ENCODE measurements at regions not wholly inside any gene's neighbourhood (a gene's known extent, or its start where the extent isn't known, plus 50 kb on each side); places are given as distances from the start of the nearest gene placed in this dataset.

GRCh38 chr17:419073-419735, 66.6 kb upstream of the RPH3AL start:
- no peak overlapping the region for H3K27ac ChIP-seq
- no peak for TF ChIP-seq CTCF (IDR thresholded peaks at IDR 0.05)
- no peak overlapping the region for H3K4me3 ChIP-seq
- no peak for DNase-seq (ENCODE audit: low spot score)

GRCh38 chr17:418421-418751, 65.8 kb upstream of the RPH3AL start:
- no peak overlapping the region for H3K27ac ChIP-seq
- no peak overlapping the region for H3K4me3 ChIP-seq
- TF ChIP-seq CTCF (IDR thresholded peaks at IDR 0.05): no peak
- DNase-seq (ENCODE audit: low spot score): no peak

GRCh38 chr17:417691-418420, 65.2 kb upstream of the RPH3AL start:
- no peak overlapping the region for H3K27ac ChIP-seq
- no peak for DNase-seq (ENCODE audit: low spot score)
- H3K4me3 ChIP-seq: no peak overlapping the region
- TF ChIP-seq CTCF (IDR thresholded peaks at IDR 0.05): no peak

GRCh38 chr17:416293-417206, 63.9 kb upstream of the RPH3AL start:
- no peak for TF ChIP-seq CTCF (IDR thresholded peaks at IDR 0.05)
- DNase-seq (ENCODE audit: low spot score): no peak
- Histone ChIP-seq H3K27ac (no peak overlapping the region), H3K4me3 (no peak overlapping the region)

GRCh38 chr17:413706-414380, 61.2 kb upstream of the RPH3AL start:
- Histone ChIP-seq H3K4me3 (no peak overlapping the region), H3K27ac (no peak overlapping the region)
- no peak for TF ChIP-seq CTCF (IDR thresholded peaks at IDR 0.05)
- no peak for DNase-seq (ENCODE audit: low spot score)

- H3K4me3 ChIP-seq: no peak overlapping the region
- H3K27ac ChIP-seq: no peak overlapping the region
- DNase-seq (ENCODE audit: low spot score): no peak
- TF ChIP-seq CTCF (IDR thresholded peaks at IDR 0.05): no peak
Observed at GRCh38 chr17:413016-413350, 60.4 kb upstream of the RPH3AL start.
